GM13976 (cell line): ENCODE measurements at regions not wholly inside any gene's neighbourhood (a gene's known extent, or its start where the extent isn't known, plus 50 kb on each side); places are given as distances from the start of the nearest gene placed in this dataset.
"Not testable (repeated sequence)": the region's sequence is repeated elsewhere in the genome, so short reads cannot be mapped to it uniquely, and the experiment has no call there.

ENCODE experiments used
- DNase-seq: peaks from one replicate; pipeline ENCODE4 v3.0.0; 2012; ENCODE audit warnings: low spot score
- CTCF ChIP-seq: IDR thresholded peaks from 2 replicates; pipeline ENCODE4 v1.5.1; 2012; ENCODE audit warnings: borderline replicate concordance, mild to moderate bottlenecking; ENCODE audit not compliant: insufficient read depth; ENCODE audit errors: extremely low read depth, missing control alignments, control extremely low read depth
- in situ Hi-C: fragments of 300-500 bp; cut with MboI; formaldehyde crosslinking; loops from one replicate; pipeline ENCODE4 v1.12.0; 2022; ENCODE audit warnings: low sequenced_read_pairs, mixed read lengths, inconsistent platforms; ENCODE audit not compliant: unreplicated experiment

GRCh38 chr2:124985270-124985669 is 960.2 kb downstream of the CNTNAP5 start:
- no peak for TF ChIP-seq CTCF
- in situ Hi-C loops: no loop called here
- no peak for DNase-seq

GRCh38 chr2:124986136-124986535 is 961.0 kb downstream of the CNTNAP5 start:
- in situ Hi-C loops: no loop called here
- no peak for DNase-seq
- no peak for TF ChIP-seq CTCF

- DNase-seq, in situ Hi-C loops: not testable (repeated sequence)
Measured at GRCh38 chr2:124986870-124987269, 961.8 kb downstream of the CNTNAP5 start.

GRCh38 chr2:124987436-124987835 is 962.3 kb downstream of the CNTNAP5 start:
- in situ Hi-C loops, DNase-seq: not testable (repeated sequence)

- TF ChIP-seq CTCF: no peak
- DNase-seq: no peak
- in situ Hi-C loops: no loop called here
Measured at GRCh38 chr2:124988111-124988510, 963.0 kb downstream of the CNTNAP5 start.

GRCh38 chr2:124988794-124989193 is 963.7 kb downstream of the CNTNAP5 start:
- no peak for TF ChIP-seq CTCF
- no peak for DNase-seq
- in situ Hi-C loops: no loop called here

GRCh38 chr2:124993809-124994208 is 968.7 kb downstream of the CNTNAP5 start:
- in situ Hi-C loops: no loop called here
- no peak for TF ChIP-seq CTCF
- no peak for DNase-seq

- in situ Hi-C loops: no loop called here
- no peak for TF ChIP-seq CTCF
- no peak for DNase-seq
Measured at GRCh38 chr2:124995185-124995912, 970.3 kb downstream of the CNTNAP5 start.
